Bronchial epithelial cell (primary cell): ENCODE measurements at regions not wholly inside any gene's neighbourhood (a gene's known extent, or its start where the extent isn't known, plus 50 kb on each side); places are given as distances from the start of the nearest gene placed in this dataset.
"Not testable (repeated sequence)": the region's sequence is repeated elsewhere in the genome, so short reads cannot be mapped to it uniquely, and the experiment has no call there.

Experiments used
- DNase-seq: peaks from one replicate; pipeline ENCODE4 v3.0.0-alpha.2; 2010; ENCODE audit warnings: low read depth
- FAIRE-seq: peaks from 2 replicates; lab custom pipeline; 2011; peaks lifted over from hg19 to GRCh38; lab: Jason Lieb, UNC
- H3K27me3 ChIP-seq: 2 replicates; pipeline ENCODE4 v1.5.1; 2011; ENCODE audit warnings: low read length; ENCODE audit not compliant: control insufficient read depth, insufficient read depth
- H3K36me3 ChIP-seq: 2 replicates; pipeline ENCODE4 v1.5.1; 2011; ENCODE audit warnings: low read length; ENCODE audit not compliant: control insufficient read depth, insufficient read depth
- H3K4me3 ChIP-seq: 2 replicates; pipeline ENCODE4 v1.5.1; 2011; ENCODE audit warnings: mild to moderate bottlenecking, low read depth, low read length, control low read depth
- CTCF ChIP-seq: IDR thresholded peaks from 2 replicates; pipeline ENCODE4 v1.5.1; 2011; ENCODE audit warnings: mild to moderate bottlenecking, moderate library complexity, low read length, control low read depth, inconsistent platforms; ENCODE audit not compliant: insufficient read depth, severe bottlenecking

- H3K36me3 ChIP-seq, result no peaks in the 10 kb centered on the region
- no peak for DNase-seq
- peaks cover 2% of the 10 kb centered on the region for H3K27me3 ChIP-seq
- FAIRE-seq, result no peak
- no peak overlapping the region for H3K4me3 ChIP-seq
- no peak for TF ChIP-seq CTCF
Measured at GRCh38 chr20:51175724-51176123, 152.8 kb upstream of the KCNG1 start.

GRCh38 chr20:51175156-51175555, 152.2 kb upstream of the KCNG1 start:
- FAIRE-seq (no peak), DNase-seq (no peak)
- Histone ChIP-seq H3K27me3 (peaks cover 2% of the 10 kb centered on the region), H3K36me3 (no peaks in the 10 kb centered on the region), H3K4me3 (no peak overlapping the region)
- TF ChIP-seq CTCF, result no peak

- no peak overlapping the region for H3K4me3 ChIP-seq
- FAIRE-seq (no peak), DNase-seq (no peak)
- TF ChIP-seq CTCF, result no peak
- no peaks in the 10 kb centered on the region for H3K36me3 ChIP-seq
- H3K27me3 ChIP-seq, result no peaks in the 10 kb centered on the region
Measured at GRCh38 chr20:51174536-51174935, 151.6 kb upstream of the KCNG1 start.

- TF ChIP-seq CTCF, result no peak
- Histone ChIP-seq H3K27me3 (no peaks in the 10 kb centered on the region), H3K36me3 (no peaks in the 10 kb centered on the region), H3K4me3 (no peak overlapping the region)
- DNase-seq (no peak), FAIRE-seq (peak; percentile 50)
Measured at GRCh38 chr20:51172558-51173428, 149.9 kb upstream of the KCNG1 start.

GRCh38 chr20:51171141-51171540, 148.2 kb upstream of the KCNG1 start:
- peak; percentile 86 for DNase-seq
- no peak for TF ChIP-seq CTCF
- FAIRE-seq, result no peak
- Histone ChIP-seq H3K4me3 (no peak overlapping the region), H3K36me3 (no peaks in the 10 kb centered on the region), H3K27me3 (no peaks in the 10 kb centered on the region)

- FAIRE-seq, result no peak
- H3K27me3 ChIP-seq, result no peaks in the 10 kb centered on the region
Measured at GRCh38 chr20:51169813-51170212, 146.9 kb upstream of the KCNG1 start.

GRCh38 chr20:51167911-51168310, 145.0 kb upstream of the KCNG1 start:
- not testable (repeated sequence) for H3K36me3 ChIP-seq, FAIRE-seq, H3K4me3 ChIP-seq, H3K27me3 ChIP-seq, DNase-seq

More at GRCh38 chr20:51169813-51170212, 146.9 kb upstream of the KCNG1 start:
- DNase-seq, result no peak
- Histone ChIP-seq H3K4me3 (no peak overlapping the region), H3K36me3 (no peaks in the 10 kb centered on the region)
- TF ChIP-seq CTCF, result no peak
